Activated CD8-positive, alpha-beta memory T cell treated with anti-CD3 and anti-CD28 coated beads, Interleukin-2, amount 50 U/mL, for 24 hours (primary cell): ENCODE measurements at regions not wholly inside any gene's neighbourhood (a gene's known extent, or its start where the extent isn't known, plus 50 kb on each side); places are given as distances from the start of the nearest gene placed in this dataset.

Experiments
- DNase-seq: peaks from one replicate; pipeline ENCODE4 v3.0.0-alpha.2; 2020; ENCODE audit errors: extremely low read depth

DNA sequence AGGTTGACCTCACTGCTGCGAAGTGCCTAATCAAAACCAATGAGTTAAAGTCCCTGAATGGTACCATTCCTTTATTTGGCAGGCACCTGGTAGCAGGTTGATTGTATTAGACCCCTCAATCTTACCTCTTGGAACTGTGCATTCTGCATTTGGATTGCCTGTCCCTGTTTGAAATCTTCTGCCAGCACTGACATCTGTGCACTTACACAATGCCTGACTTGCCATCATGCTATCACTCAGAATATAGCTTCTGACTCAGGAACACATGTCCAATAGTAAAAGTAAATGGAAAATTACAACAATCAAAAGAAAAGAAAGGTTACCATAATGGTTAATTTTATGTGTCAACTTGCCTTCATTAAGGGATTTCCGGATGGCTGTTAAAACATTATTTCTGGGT is 366.0 kb upstream of the PDGFD start:
- no peak for DNase-seq

DNA sequence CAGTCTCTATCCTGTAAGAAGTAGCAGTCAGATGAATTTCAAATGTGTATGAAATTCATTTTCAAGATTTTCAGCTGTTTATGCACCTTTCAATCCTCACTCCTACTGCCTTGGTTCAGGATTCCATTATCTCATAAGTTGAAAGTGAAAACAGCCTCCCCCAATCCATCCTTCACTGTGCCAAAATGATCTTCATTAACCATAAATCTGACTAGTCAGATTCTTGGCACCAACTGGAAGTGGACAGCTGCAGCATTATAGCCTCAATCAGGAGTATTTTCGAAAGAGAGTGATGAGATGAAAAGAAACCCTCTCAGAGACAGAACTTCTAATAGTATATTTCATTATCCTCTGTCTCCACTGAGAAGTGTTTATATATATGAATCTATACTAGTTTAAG is 365.3 kb upstream of the PDGFD start:
- DNase-seq, result no peak

DNA sequence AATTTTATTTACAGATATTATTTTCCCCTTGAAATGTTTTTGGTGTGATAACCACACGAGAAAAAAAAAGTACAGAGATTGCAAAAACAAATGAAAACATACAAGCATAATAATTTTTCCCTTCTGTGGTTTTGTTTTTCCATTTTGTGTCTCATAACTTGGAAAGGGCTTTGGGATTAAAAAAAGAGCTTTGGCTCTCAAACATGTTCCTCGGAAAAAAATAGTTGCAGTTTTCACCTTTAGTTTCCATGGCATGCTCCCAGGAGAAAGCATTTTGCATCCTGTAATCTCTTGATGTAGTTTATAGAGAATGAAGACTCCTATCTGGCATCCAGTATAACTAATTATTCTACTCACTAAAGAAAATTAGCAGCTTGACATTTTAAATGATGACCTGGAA is 362.1 kb upstream of the PDGFD start:
- DNase-seq, result no peak

DNA sequence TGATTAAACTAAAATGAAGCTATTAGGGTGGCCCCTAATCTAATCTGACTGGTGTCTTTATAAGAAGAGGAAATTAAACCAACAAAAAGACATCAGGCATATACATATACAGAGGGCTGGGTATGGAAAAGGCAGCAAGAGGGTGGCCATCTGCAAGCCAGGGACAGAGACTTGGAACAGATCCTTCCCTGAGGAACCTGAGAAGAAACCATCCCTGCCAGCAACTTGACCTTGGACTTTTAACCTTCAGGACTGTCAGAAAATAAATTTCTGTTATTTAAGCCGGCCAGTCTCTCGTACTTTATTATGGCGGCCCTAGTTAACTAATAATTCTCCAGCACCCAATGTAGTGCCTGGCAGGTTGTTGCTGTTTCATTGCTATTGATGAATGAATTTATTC is 361.5 kb upstream of the PDGFD start:
- no peak for DNase-seq

DNA sequence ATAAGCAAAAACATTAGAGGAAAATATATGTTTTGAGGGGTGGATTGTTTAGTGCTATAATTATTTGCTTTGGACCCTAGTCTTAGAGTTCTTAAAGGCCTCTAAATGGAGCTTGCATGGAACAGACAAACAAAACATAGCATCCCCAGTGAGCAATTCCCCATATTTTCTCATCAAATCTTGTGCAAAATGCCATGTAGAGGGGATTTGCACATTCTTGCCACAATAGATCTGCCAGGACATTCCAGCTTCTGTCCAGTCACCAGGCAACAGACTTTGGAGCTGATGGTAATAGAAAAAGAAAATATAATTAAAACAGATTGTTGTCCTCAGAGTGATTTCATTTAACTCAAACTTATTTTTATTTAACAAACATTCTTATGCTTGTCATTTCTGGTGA is 360.3 kb upstream of the PDGFD start:
- no peak for DNase-seq

DNA sequence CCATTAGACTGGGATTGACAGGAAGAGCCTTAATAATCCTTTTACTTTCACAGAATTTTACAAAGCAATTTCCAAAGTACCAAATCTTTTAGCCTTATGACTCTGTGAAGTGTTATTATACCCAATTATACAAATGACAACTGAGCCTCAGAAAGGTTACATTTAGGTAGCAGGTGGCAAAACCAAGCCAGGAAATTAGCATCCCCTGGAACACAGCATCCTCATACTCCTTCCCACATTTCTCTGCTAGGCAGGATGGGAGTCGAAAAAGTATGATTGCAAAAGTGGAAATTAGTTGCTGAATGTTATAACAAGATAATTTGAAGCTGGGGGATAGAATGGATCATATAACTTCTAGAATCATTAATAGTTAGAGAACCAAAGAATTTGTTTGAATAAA is 359.7 kb upstream of the PDGFD start:
- no peak for DNase-seq

DNA sequence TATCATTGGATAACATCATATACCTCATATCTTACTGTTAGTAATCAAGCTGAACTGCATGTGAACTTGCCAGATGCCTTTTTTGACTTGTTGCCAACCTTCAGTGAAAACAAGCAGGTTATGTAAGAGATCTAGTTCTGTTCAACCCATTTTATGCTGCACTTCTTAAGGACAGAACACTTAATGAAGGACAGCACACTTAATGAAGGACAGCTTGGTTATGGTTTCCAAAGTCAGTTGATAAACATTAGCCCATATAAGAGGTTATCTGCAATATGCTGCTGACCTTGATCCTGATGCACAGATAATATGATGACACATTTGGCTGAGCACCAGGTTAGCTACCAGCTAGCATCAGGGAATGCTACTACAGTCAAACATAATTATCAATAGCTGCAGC is 358.7 kb upstream of the PDGFD start:
- no peak for DNase-seq

DNA sequence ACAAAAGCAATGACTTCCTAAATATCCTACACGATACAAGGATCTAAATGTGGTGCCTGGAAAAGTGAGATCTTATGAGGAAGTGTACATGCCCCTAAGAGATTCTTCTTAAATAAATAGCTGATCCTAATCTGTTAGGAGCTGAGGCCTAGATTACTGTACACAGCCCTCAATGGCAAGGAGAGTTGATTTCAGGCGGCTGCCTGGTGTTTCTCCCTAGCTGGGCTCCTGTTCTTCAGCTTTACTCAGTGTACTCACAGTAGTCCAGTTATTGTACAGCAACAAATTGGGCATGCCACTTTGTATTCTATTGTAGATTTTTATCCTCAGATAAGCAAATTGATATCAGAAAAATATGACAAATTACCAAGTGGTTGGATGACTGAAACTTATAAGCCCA is 358.2 kb upstream of the PDGFD start:
- DNase-seq, result no peak

DNA sequence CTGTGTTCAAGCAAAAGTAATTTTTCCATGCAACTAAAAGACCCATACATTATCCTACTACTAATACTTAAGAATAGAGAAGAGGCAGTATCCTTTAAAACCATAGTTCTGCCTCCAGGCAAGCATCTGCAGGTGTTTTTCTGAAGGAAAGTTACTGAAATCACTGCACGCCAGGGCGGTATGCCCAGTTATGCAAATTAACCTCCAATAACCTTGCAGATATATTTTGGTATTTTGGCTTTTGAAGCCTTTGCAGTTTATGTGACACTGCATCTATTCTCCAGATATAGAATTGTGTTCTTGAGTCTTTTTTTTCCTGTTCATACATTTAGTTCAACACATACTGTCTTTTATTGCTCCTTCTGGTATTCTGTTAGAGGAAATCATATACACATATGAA is 346.2 kb upstream of the PDGFD start:
- DNase-seq, result no peak

DNA sequence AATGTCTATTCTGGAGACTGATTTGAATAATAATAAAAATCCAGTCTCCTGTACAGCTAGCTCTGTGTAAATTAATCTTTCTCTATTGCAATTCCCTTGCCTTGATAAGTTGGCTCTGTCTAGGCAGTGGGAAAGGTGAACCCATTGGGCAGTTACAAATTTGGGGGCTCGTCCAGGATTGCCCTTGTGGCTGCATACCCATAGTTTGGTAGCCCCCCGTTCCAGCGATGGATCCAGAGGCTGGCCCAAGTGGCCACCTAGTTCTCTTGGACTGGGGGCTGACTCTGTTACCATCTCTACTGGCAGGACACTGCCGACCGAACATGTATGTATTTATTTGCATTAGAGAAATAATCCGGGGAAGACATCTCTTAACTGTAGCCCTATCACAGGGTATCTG is 326.2 kb upstream of the PDGFD start:
- no peak for DNase-seq

DNA sequence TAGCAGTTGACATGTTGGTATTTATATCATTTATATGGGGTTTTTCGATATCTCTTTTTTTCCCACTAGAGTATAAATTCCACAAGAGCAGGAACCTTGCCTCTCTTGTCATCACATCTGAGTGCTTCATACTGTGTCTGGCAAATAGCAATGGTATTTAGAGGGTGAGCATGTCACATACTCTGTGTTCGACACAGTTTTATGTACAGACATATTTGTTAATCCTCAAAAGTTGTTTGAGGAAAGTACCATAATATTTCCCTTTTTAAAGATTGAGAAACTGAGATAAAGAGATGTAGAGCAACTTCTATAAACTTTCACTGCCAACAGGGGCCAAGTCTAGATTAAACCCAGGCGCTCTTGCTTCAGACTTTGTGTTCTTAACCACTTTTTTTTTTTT is 324.6 kb upstream of the PDGFD start:
- DNase-seq, result no peak

DNA sequence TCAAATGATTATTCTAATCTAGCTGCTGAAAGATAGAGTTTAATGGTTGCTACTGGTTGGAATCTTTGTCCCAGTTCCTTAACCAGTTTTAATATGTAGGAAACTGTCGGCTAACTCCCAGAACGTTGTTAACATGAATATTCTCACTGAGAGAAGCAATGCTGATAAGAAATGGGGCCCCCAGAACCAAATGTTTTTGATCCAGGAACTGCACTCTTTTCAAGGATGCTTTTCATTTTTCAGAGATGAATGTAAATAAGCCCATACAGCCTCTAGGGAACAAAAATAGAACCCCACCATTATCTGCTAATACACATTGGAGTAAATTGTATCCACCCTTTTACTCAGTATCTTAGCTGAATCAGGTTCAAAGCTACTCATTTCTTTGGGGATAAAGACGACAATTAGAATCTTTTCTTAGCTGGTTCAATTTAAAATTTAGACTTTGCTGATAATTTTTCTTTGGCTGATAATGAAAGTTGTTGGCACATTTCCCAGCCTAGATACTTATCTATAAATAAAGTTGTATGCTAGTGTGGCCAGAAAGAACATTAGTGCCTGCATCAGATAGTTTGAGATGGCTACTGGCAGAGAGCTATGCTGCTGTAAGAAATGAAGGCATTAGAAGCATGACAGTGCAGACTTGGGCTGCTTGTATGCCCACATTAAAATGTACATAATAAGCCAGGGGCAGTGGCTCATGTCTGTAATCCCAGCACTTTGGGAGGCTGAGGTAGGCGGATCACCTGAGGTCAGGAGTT is 323.3 kb upstream of the PDGFD start:
- no peak for DNase-seq

DNA sequence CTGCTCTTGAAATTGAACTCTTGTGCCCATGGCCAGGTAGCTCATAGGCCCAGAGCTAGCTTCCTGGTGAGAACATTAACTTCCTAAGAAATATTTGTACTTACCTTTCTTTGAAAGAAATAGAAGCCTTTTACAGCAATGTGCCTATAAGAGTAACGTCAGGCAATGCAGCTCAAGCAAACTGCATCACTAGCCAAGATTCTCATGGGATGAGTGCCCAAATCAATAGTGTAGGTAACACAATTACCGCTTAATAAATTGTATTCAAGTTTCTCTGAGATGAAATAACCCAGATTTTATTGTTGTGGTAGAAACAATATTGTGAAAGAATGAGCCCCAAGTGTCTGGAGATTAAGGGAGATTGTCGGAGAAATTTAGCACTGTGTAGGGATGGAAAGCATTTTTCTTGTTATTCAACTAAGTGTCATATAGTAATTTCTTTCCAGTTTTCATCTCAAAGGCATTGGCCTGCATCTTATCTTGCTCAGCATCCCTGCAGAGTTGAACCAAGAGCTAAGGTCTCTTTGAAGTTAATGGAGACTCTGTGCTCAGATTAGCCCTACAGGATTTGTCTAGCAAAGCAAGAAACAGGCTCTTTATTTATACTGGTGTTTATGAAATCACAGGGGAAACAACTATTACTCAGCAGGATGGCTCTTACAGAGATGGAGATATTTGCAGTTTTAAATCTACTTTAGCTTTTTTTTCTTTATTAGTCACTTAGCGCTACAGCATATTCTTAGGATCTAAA is 321.0 kb upstream of the PDGFD start:
- DNase-seq, result no peak

DNA sequence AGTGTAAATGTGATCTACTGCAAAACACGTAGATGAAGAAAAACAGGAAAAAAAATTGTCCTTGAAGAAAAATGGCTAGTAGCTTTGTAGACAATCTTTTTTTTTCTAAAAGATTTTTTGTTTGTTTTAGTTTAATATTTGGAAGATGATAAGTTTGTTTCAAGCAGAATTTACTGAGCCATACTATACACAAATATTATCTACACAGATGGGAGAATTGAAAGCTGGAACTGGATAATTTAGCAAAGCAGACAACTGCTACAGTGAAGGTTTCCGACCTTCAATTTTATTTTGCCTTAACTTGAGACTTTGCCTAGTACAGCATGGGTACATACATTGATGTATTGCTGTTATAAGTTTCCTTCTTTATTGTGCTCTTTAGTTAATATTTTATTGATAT is 313.0 kb upstream of the PDGFD start:
- DNase-seq, result no peak

DNA sequence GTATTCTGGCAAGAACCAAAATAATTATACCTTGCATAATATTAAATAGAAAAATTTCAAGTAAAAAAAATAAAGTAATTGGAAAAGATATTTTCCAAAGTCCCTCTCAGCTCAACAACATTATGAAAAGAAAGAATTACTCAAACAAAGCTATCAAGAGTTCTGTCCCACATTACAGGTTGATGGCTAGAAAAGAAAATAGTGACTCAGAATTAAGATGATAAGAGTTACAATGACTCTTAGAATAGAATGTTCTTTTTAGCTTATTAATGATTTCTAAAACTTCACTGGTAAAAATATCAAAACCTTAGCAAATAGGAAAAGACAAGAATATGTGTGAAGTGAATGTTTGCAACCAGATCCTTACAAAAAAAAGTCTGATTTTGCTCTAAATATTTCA is 312.5 kb upstream of the PDGFD start:
- DNase-seq, result no peak

DNA sequence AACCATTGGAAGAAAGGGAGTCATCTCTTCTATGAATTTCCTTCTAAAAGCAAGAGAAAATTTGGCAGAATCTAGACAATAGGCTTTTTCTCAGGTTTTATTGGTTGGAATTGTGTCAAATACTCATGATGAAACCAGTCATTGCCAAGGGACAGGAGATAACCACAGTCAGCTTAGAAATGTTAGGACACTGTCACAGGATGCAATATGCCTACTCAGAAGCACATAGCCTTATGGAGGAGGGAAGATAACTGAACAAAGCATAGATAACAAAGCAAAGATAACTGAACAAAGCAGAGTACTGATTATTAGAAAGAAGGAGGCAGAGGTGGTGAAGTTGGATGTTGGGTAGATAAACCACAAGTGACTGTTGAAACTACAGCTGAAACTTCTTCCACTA is 303.5 kb upstream of the PDGFD start:
- DNase-seq, result no peak

DNA sequence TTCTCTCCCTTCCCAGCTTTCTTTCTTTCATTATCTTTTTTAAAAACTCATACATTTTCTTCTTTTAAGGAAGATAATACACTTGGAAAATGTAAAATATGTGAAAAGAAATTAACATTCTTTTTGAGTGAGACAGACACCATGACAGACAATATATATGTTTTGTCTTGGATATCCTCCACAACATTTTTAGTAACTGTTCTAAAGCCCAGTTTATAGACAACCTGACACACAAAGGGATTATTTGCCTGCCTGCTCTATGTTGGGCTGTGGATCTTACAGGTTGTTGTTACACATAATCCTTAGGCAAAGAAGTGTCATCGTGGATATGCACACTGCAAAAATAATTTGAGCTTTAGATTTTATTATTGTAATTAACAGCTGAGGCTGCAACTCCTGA is 301.4 kb upstream of the PDGFD start:
- DNase-seq, result no peak

DNA sequence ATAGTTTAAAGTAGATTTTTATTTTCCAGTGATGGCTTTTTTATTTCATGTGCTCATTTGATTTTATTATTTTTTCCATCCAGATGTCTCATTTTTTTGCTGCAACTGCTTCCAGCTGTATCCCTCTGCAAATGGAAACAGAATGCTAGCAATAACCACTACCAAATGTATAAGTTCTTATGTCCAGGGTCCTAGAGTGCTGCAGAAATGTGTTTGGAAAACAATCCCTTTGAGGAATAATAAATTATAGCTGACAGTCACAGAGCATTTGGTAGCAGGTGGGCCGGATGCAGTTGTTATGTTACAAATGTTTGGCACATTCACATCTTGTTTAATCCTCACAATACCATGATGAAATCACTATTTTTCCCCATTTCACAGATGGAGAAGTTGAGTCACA is 300.7 kb upstream of the PDGFD start:
- no peak for DNase-seq

DNA sequence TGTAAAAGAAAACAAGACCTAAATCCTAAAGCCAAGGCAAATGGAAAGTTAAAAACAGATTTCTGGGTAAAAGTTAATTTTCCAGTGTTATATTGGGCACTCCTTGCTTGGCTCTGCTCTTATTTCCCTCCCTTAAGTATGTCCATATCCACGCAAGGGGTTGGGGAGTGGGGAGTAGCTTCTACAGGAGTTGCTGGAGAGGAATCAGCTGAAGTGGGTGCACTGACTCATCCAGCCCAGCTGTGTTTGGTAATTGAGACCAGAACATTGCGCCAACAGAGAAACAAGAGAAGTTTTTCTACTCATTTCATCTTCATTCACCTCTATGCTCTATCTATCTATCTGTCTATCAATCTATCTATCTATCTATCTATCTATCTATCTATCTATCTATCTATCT is 298.4 kb upstream of the PDGFD start:
- DNase-seq, result no peak

DNA sequence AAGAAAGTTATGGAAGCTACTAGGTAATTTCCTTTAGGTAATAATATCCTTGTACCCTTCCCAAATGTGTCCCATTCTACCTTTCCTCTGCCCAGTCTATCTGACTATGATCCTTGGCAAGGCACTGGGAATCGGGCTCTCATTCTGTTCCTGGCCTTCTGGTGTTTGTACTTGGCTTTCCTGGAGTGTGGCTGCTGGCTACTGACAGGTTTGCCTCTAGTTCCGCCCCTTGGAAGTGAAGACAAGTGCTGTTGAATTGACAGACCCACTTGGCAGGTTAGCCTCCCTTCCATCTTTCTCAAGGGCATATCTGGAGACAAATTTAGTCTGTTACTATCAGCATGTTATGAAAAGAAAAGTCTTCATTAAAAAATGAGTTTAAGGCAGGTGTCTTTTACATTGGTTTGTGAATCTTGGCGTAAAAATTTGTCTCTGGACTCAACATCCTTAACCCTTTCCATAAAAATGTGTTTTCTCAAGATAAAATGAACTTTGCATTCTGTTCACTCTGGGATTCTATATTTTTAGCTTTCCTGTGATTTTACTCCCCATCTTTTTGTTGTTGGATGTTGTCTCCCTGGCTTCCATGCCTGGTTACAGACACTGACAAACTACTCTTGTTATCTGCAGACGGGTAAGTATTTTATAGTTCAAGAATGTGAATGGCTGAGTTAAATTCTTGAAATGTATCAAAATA is 287.4 kb upstream of the PDGFD start:
- DNase-seq, result no peak

DNA sequence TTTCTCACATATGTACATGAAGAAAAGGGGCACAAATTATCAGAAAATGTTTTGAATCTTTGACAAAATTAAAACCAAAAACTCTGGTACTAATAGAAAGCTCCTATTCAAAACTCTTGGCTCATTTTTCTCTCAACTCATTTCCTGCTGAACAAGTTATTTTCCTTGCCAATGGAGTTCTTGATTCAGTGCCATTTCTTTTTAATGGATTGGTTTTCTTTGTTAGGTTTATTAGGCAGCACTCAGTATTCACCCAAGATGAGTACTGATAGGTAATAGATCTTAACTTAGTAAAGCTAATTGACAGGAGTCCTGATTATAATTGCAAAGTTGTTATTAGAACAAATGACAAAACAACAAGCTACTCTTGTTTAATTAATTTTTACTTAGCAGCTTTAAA is 279.4 kb upstream of the PDGFD start:
- no peak for DNase-seq

DNA sequence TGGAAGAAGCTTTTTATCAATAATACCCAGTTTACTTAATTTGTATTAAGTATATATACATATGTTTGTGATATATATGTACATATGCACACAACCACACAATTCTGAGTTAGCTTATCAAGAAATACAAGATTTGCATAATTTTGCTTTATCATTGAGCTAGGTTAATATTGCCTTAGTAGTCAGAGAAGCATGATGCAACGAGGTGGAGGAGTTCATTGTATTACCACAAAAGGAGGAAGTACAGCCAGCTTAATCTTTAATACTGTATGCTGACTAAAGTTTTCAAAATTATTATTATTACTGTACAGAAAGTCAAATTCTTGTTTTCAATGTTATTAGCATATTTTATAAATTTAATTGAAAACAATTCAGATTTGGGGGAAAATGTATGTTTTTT is 278.4 kb upstream of the PDGFD start:
- no peak for DNase-seq

DNA sequence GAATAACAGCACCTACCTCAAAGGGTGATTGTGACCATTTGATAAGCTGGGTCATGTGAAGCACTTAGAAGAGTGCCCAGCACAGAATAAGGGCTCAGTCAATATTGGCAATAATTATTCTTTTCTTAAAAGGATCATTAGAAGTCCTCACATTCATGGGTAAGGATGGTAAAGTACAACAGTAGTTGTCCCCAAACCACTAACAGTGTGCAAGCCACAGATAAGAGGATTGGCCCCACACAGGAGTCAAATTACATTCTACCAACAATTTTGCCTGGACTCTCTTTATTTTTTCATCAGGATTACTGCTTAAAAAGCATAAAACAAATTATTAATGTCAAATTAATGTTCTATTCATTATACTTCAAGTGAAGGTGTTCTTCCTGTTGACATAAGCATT is 271.5 kb upstream of the PDGFD start:
- no peak for DNase-seq
